ENCODE measurements at regions not wholly inside any gene's neighbourhood (a gene's known extent, or its start where the extent isn't known, plus 50 kb on each side); places are given as distances from the start of the nearest gene placed in this dataset.

- Mint-ChIP-seq H3K27ac (ENCODE audit: unreplicated experiment) (no peak overlapping the region), H3K4me3 (ENCODE audit: unreplicated experiment) (no peak overlapping the region), H3K9me3 (ENCODE audit: unreplicated experiment) (no peaks in the 10 kb centered on the region), H3K4me1 (ENCODE audit: low read depth, unreplicated experiment) (no peaks in the 10 kb centered on the region), H3K27me3 (ENCODE audit: insufficient read depth, unreplicated experiment) (no peaks in the 10 kb centered on the region), H3K36me3 (ENCODE audit: insufficient read depth, unreplicated experiment) (no peaks in the 10 kb centered on the region)
- Histone ChIP-seq H3K9me3 (no peaks in the 10 kb centered on the region), H3K4me3 (ENCODE audit: low read depth, low read length) (no peak overlapping the region), H3K4me1 (no peaks in the 10 kb centered on the region), H3K36me3 (ENCODE audit: control insufficient read depth, insufficient read depth, low read length) (no peaks in the 10 kb centered on the region), H3K27me3 (replicated peaks; ENCODE audit: control insufficient read depth, insufficient read depth, low read length) (no peaks in the 10 kb centered on the region)
- ChIA-PET CTCF (no interaction called here), POLR2A (no interaction called here)
- intact Hi-C loops (cut with micrococcal nuclease; ENCODE audit: unreplicated experiment), result no loop called here
- no TSS peak for BruUV-seq (replicated peaks)
- no peak for DNase-seq
- TF ChIP-seq, protein P1, sequence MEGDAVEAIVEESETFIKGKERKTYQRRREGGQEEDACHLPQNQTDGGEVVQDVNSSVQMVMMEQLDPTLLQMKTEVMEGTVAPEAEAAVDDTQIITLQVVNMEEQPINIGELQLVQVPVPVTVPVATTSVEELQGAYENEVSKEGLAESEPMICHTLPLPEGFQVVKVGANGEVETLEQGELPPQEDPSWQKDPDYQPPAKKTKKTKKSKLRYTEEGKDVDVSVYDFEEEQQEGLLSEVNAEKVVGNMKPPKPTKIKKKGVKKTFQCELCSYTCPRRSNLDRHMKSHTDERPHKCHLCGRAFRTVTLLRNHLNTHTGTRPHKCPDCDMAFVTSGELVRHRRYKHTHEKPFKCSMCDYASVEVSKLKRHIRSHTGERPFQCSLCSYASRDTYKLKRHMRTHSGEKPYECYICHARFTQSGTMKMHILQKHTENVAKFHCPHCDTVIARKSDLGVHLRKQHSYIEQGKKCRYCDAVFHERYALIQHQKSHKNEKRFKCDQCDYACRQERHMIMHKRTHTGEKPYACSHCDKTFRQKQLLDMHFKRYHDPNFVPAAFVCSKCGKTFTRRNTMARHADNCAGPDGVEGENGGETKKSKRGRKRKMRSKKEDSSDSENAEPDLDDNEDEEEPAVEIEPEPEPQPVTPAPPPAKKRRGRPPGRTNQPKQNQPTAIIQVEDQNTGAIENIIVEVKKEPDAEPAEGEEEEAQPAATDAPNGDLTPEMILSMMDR (IDR thresholded peaks at IDR 0.05; ENCODE audit: insufficient read depth in 1 of 2, low read depth in 1 of 2, low read length in 1 of 2, severe bottlenecking in 1 of 2, unreplicated experiment in 1 of 2), result no peak
These were observed 481.1 kb downstream of the ZNF385D start for GRCh38 chr3:21269882-21270281.

- no peaks in the 10 kb centered on the region for H3K9me3 Mint-ChIP-seq (ENCODE audit: unreplicated experiment)
- Histone ChIP-seq H3K36me3 (ENCODE audit: control insufficient read depth, insufficient read depth, low read length) (no peaks in the 10 kb centered on the region), H3K4me1 (no peaks in the 10 kb centered on the region), H3K9me3 (no peaks in the 10 kb centered on the region), H3K27me3 (replicated peaks; ENCODE audit: control insufficient read depth, insufficient read depth, low read length) (no peaks in the 10 kb centered on the region), H3K4me3 (ENCODE audit: low read depth, low read length) (no peak overlapping the region)
- TF ChIP-seq, protein P1 (IDR thresholded peaks at IDR 0.05; ENCODE audit: insufficient read depth in 1 of 2, low read depth in 1 of 2, low read length in 1 of 2, severe bottlenecking in 1 of 2, unreplicated experiment in 1 of 2), result no peak
- ChIA-PET CTCF (no interaction called here), POLR2A (no interaction called here)
- DNase-seq, result no peak
- no peaks in the 10 kb centered on the region for H3K36me3 Mint-ChIP-seq (ENCODE audit: insufficient read depth, unreplicated experiment)
- BruUV-seq (replicated peaks), result no TSS peak
- intact Hi-C loops (cut with micrococcal nuclease; ENCODE audit: unreplicated experiment), result no loop called here
- H3K4me1 Mint-ChIP-seq (ENCODE audit: low read depth, unreplicated experiment), result no peaks in the 10 kb centered on the region
- H3K27ac Mint-ChIP-seq (ENCODE audit: unreplicated experiment), result no peak overlapping the region
- no peak overlapping the region for H3K4me3 Mint-ChIP-seq (ENCODE audit: unreplicated experiment)
- H3K27me3 Mint-ChIP-seq (ENCODE audit: insufficient read depth, unreplicated experiment), result no peaks in the 10 kb centered on the region
These were observed 490.5 kb downstream of the ZNF385D start for GRCh38 chr3:21260507-21260906.

DNA sequence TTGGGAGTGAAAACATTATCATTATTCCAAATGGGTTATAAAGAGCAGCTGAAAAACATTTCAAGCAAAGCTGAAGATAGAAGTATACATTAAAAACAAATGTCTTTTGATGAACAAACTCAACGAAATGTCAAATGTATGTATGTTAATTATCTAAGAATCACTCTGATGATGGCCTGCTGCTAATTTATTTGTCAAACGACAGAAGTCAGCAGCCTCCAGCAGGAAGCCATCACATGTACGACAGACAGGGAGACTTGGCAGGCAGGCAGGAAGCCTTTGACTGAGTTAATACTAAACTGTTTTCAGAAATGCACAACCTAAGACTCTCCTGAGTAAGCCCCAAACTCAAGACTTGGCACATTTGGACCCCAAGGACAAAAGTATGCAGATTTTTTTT, 491.1 kb downstream of the ZNF385D start:
- no TSS peak for BruUV-seq (replicated peaks)
- H3K4me3 Mint-ChIP-seq (ENCODE audit: unreplicated experiment), result no peak overlapping the region
- intact Hi-C loops (cut with micrococcal nuclease; ENCODE audit: unreplicated experiment), result no loop called here

More for the DNA sequence above, 491.1 kb downstream of the ZNF385D start:
- ChIA-PET CTCF (no interaction called here), POLR2A (no interaction called here)
- Histone ChIP-seq H3K9me3 (no peaks in the 10 kb centered on the region), H3K27me3 (replicated peaks; ENCODE audit: control insufficient read depth, insufficient read depth, low read length) (no peaks in the 10 kb centered on the region), H3K4me3 (ENCODE audit: low read depth, low read length) (no peak overlapping the region), H3K4me1 (no peaks in the 10 kb centered on the region), H3K36me3 (ENCODE audit: control insufficient read depth, insufficient read depth, low read length) (no peaks in the 10 kb centered on the region)
- Mint-ChIP-seq H3K27ac (ENCODE audit: unreplicated experiment) (no peak overlapping the region), H3K36me3 (ENCODE audit: insufficient read depth, unreplicated experiment) (no peaks in the 10 kb centered on the region), H3K9me3 (ENCODE audit: unreplicated experiment) (no peaks in the 10 kb centered on the region), H3K4me1 (ENCODE audit: low read depth, unreplicated experiment) (no peaks in the 10 kb centered on the region), H3K27me3 (ENCODE audit: insufficient read depth, unreplicated experiment) (no peaks in the 10 kb centered on the region)
- TF ChIP-seq, protein P1 (IDR thresholded peaks at IDR 0.05; ENCODE audit: insufficient read depth in 1 of 2, low read depth in 1 of 2, low read length in 1 of 2, severe bottlenecking in 1 of 2, unreplicated experiment in 1 of 2), result no peak
- DNase-seq, result no peak

Data from Caco-2 (cell line).